ENCODE measurements at regions not wholly inside any gene's neighbourhood (a gene's known extent, or its start where the extent isn't known, plus 50 kb on each side); places are given as distances from the start of the nearest gene placed in this dataset.

DNA sequence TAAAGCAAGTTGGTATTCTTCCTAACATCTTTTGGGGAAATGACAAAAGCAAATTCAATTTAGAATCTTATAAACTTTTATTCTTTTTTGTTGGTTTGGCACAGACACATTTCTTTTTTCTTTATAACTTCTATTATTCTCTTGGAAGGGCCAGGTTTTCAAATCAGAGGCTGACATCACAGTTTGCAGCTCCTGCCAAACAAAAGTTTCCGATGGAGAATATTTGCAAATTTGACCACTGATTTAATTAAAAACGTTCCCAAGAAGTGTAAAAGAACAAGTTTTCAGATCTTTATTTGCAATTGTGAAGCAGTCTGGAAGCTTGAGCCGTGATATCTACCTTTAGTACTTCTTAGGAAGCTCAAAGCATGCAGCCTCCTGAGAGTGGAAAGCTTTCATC is 53.8 kb upstream of the CD83 start:
- no peak for FAIRE-seq
- no peak for DNase-seq (ENCODE audit: low spot score)

- FAIRE-seq (no peak), DNase-seq (ENCODE audit: low spot score) (no peak)
These were observed 52.2 kb upstream of the CD83 start for GRCh38 chr6:14065350-14065749.

- FAIRE-seq, result no peak
- peak; percentile 58 for DNase-seq (ENCODE audit: low spot score)
These were observed 50.7 kb upstream of the CD83 start for GRCh38 chr6:14066782-14067406.

- DNase-seq (ENCODE audit: low spot score) (no peak), FAIRE-seq (no peak)
These were observed 49.9 kb upstream of the CD83 start for GRCh38 chr6:14067656-14068055.
